Parathyroid adenoma (tissue), 2 donors: ENCODE measurements at regions not wholly inside any gene's neighbourhood (a gene's known extent, or its start where the extent isn't known, plus 50 kb on each side); places are given as distances from the start of the nearest gene placed in this dataset.

Source experiments
- H2AFZ ChIP-seq: fragments of 300-600 bp; sonication (generic); one replicate; pipeline ENCODE4 v1.7.0; 2017; ENCODE audit warnings: antibody characterized with exemption, mild to moderate bottlenecking
- H3K27ac ChIP-seq: fragments of 300-600 bp; sonication (generic); one replicate; pipeline ENCODE4 v1.7.0; 2017
- H3K27me3 ChIP-seq: fragments of 300-600 bp; sonication (generic); one replicate; pipeline ENCODE4 v1.7.0; 2017; ENCODE audit warnings: low read length; ENCODE audit not compliant: control insufficient read depth, insufficient read depth
- H3K36me3 ChIP-seq: fragments of 300-600 bp; sonication (generic); one replicate; pipeline ENCODE4 v1.7.0; 2017; ENCODE audit warnings: low read length; ENCODE audit not compliant: control insufficient read depth, insufficient read depth
- H3K4me1 ChIP-seq: fragments of 300-600 bp; sonication (generic); one replicate; pipeline ENCODE4 v1.7.0; 2017; ENCODE audit warnings: control low read depth
- H3K4me2 ChIP-seq: fragments of 300-600 bp; sonication (generic); one replicate; pipeline ENCODE4 v1.7.0; 2017; ENCODE audit warnings: low read length
- H3K4me3 ChIP-seq: fragments of 300-600 bp; sonication (generic); one replicate; pipeline ENCODE4 v1.7.0; 2017; ENCODE audit warnings: low read depth, low read length
- H3K79me2 ChIP-seq: fragments of 300-600 bp; sonication (generic); one replicate; pipeline ENCODE4 v1.7.0; 2017; ENCODE audit warnings: control low read depth
- H3K9ac ChIP-seq: fragments of 300-600 bp; sonication (generic); one replicate; pipeline ENCODE4 v1.7.0; 2017; ENCODE audit warnings: mild to moderate bottlenecking
- H3K9me3 ChIP-seq: fragments of 300-600 bp; sonication (generic); one replicate; pipeline ENCODE4 v1.7.0; 2017; ENCODE audit warnings: low read length; ENCODE audit not compliant: control insufficient read depth
- CTCF ChIP-seq: fragments of 300-600 bp; sonication (generic); IDR thresholded peaks from one replicate; pipeline ENCODE4 v1.7.0; 2017; ENCODE audit warnings: antibody characterized with exemption, mild to moderate bottlenecking
- donor health status: primary hyperparathyroidism.

DNA sequence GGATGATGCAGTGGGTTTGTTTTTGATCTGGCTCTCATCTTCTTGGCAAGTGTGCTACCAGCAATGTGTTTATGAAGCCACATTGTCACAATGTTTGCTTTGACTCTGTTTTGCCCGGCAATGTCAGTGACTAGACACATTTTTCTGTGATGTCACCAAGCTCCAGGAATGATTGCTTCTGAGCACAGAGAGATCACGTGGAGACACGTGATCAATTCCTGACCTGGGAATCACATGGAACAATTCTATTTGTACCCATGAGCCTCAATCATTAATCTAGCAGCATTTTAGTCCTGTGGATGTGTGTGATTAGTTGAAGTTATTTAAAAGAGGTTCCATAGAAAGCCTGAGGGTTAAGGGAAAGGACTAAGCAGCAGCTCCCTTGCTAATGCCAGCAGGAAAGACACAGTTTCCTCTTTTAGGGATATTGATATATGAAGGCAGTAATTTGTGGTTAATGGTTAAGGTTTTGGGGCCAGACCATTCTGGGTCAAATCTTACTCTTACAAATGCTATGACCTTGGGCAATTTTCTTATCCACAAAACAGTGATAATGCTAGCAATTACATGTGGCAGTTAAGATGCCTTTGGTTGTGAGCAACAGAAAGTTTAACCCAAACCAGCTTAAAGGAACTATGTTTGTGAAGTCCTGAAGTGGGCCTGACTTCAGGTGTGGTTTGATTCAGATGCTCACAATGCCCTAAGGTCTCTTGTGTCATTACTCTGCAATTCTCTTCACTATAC lies 59.0 kb downstream of the FASLG start:
- H3K9me3 ChIP-seq: no peaks in the 10 kb centered on the region
- H3K27me3 ChIP-seq: no peaks in the 10 kb centered on the region
- no peak overlapping the region for H3K4me3 ChIP-seq
- H3K4me1 ChIP-seq: peaks cover 6% of the 10 kb centered on the region
- H3K4me2 ChIP-seq: no peak overlapping the region
- H3K79me2 ChIP-seq: no peaks in the 10 kb centered on the region
- H2AFZ ChIP-seq: peak overlapping the region; percentile 46
- no peak for TF ChIP-seq CTCF
- H3K36me3 ChIP-seq: no peaks in the 10 kb centered on the region
- no peak overlapping the region for H3K27ac ChIP-seq
- H3K9ac ChIP-seq: no peak overlapping the region

DNA sequence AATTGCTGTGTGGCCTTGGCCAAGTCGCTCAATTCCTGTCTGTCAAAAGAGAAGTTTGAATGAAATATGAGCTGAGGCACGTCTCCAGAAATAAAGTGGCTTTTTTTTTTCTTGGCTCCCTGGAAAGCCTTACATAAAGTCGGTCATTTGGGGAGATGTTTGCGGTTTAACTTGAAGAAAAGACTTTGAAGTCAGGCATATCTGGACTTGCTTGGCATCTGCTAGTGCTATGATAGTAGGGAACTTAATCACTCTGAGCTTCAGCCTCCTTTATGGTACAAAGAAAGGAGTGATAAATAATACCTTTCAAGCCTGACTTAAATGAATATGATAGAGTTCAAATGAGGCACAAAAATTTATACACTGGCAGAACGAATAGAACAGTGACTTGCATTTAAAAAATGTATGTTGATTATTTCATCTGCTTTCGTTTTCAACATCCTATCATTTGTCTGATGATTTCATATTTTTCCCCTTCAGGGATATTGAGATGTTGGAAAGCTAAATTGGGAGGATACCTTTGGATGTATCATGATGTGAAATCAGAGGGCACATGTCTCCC lies 60.2 kb downstream of the FASLG start:
- Histone ChIP-seq H2AFZ (no peak overlapping the region), H3K27me3 (no peaks in the 10 kb centered on the region), H3K79me2 (no peaks in the 10 kb centered on the region), H3K9ac (no peak overlapping the region), H3K4me1 (peaks cover 6% of the 10 kb centered on the region), H3K27ac (no peak overlapping the region), H3K9me3 (no peaks in the 10 kb centered on the region), H3K36me3 (no peaks in the 10 kb centered on the region), H3K4me2 (peak overlapping the region; percentile 3), H3K4me3 (no peak overlapping the region)
- TF ChIP-seq CTCF: no peak

- Histone ChIP-seq H3K9ac (no peak overlapping the region), H3K79me2 (no peaks in the 10 kb centered on the region), H3K4me3 (peak overlapping the region; percentile 5), H3K27me3 (no peaks in the 10 kb centered on the region), H3K4me1 (peaks cover 6% of the 10 kb centered on the region), H2AFZ (no peak overlapping the region), H3K27ac (no peak overlapping the region), H3K4me2 (peak overlapping the region; percentile 32), H3K9me3 (no peaks in the 10 kb centered on the region), H3K36me3 (no peaks in the 10 kb centered on the region)
- peak; percentile 71 for TF ChIP-seq CTCF
Observed at GRCh38 chr1:172719694-172720138, 60.8 kb downstream of the FASLG start.

DNA sequence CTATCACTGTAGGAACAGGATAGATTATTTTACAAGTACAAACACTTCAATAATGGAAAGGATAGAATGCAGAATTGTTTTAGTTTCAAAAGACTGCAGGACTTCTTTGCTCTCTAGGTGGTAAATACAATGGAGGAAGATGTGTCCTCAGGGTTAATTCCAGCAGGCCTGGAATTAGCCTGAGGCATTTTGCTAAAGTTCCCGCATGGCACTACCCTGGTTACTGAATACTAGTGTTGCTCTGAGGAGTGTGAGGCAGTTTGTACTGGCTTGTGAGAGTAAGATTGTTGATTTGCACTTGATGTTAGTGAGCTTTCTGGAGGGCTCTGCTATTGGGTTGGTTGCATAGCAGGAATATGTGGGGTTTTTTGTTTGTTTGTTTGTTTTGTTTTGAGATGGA lies 61.4 kb downstream of the FASLG start:
- TF ChIP-seq CTCF: no peak
- no peak overlapping the region for H3K9ac ChIP-seq

GRCh38 chr1:172723251-172723650 lies 64.3 kb downstream of the FASLG start:
- peaks cover 6% of the 10 kb centered on the region for H3K4me1 ChIP-seq
- no peak overlapping the region for H3K4me3 ChIP-seq
- H3K4me2 ChIP-seq: no peak overlapping the region
- no peak overlapping the region for H2AFZ ChIP-seq
- no peak overlapping the region for H3K27ac ChIP-seq
- H3K9me3 ChIP-seq: no peaks in the 10 kb centered on the region
- H3K79me2 ChIP-seq: no peaks in the 10 kb centered on the region
- no peaks in the 10 kb centered on the region for H3K36me3 ChIP-seq
- H3K27me3 ChIP-seq: no peaks in the 10 kb centered on the region
- no peak overlapping the region for H3K9ac ChIP-seq
- TF ChIP-seq CTCF: no peak

More for the DNA sequence above, 61.4 kb downstream of the FASLG start:
- no peak overlapping the region for H3K4me2 ChIP-seq
- no peak overlapping the region for H3K4me3 ChIP-seq
- no peaks in the 10 kb centered on the region for H3K9me3 ChIP-seq
- no peak overlapping the region for H2AFZ ChIP-seq
- H3K36me3 ChIP-seq: no peaks in the 10 kb centered on the region
- no peaks in the 10 kb centered on the region for H3K27me3 ChIP-seq
- H3K27ac ChIP-seq: no peak overlapping the region
- no peaks in the 10 kb centered on the region for H3K79me2 ChIP-seq
- H3K4me1 ChIP-seq: peaks cover 6% of the 10 kb centered on the region
